Stomach (tissue), 4 donors: ENCODE measurements at regions not wholly inside any gene's neighbourhood (a gene's known extent, or its start where the extent isn't known, plus 50 kb on each side); places are given as distances from the start of the nearest gene placed in this dataset.

ENCODE experiments used
- CTCF ChIP-seq, 7 experiments: fragments of 450-650 bp in 4 of 7; fragments of 200-600 bp in 3 of 7; sonication (generic) in 3 of 7; IDR thresholded peaks; one replicate each; pipeline ENCODE4 v1.5.1; 2016 to 2019; ENCODE audit warnings: antibody characterized with exemption in 7 of 7, control low read depth in 2 of 7, mild to moderate bottlenecking in 1 of 7
- EP300 ChIP-seq: sonication (generic); formaldehyde crosslinking; IDR thresholded peaks from one replicate; pipeline ENCODE4 v1.6.1; 2017; ENCODE audit warnings: antibody characterized with exemption
- POLR2A ChIP-seq, 4 donors: fragments of 450-650 bp; IDR thresholded peaks; one replicate each; pipeline ENCODE4 v1.6.1; 2016; ENCODE audit warnings: antibody characterized with exemption in 4 of 4, control low read depth in 2 of 4, mild to moderate bottlenecking in 1 of 4, moderate library complexity in 1 of 4
- POLR2AphosphoS5 ChIP-seq, 3 donors: sonication (generic); formaldehyde crosslinking; IDR thresholded peaks; one replicate each; pipeline ENCODE4 v1.6.1; 2016; ENCODE audit warnings: antibody characterized with exemption in 3 of 3

- TF ChIP-seq POLR2AphosphoS5 (IDR thresholded peaks at IDR 0.05) (no peak), CTCF (IDR thresholded peaks at IDR 0.05) (no peak), POLR2A (IDR thresholded peaks at IDR 0.05) (no peak), EP300 (no peak)
Observed at GRCh38 chr4:110949542-110949941, 326.7 kb upstream of the PITX2 start.
